GM12891 (cell line): ENCODE measurements at regions not wholly inside any gene's neighbourhood (a gene's known extent, or its start where the extent isn't known, plus 50 kb on each side); places are given as distances from the start of the nearest gene placed in this dataset.

Experiments
- POLR2A ChIP-seq: IDR thresholded peaks from 2 replicates; pipeline ENCODE4 v1.6.1; 2011; ENCODE audit warnings: low read depth, low read length, control low read depth
- POLR2AphosphoS5 ChIP-seq: IDR thresholded peaks from 2 replicates; pipeline ENCODE4 v1.6.1; 2011; ENCODE audit warnings: low read depth, low read length, control low read depth
- SPI1 ChIP-seq: IDR thresholded peaks from 2 replicates; pipeline ENCODE4 v1.6.1; 2011; ENCODE audit warnings: low read depth, low read length, control low read depth

DNA sequence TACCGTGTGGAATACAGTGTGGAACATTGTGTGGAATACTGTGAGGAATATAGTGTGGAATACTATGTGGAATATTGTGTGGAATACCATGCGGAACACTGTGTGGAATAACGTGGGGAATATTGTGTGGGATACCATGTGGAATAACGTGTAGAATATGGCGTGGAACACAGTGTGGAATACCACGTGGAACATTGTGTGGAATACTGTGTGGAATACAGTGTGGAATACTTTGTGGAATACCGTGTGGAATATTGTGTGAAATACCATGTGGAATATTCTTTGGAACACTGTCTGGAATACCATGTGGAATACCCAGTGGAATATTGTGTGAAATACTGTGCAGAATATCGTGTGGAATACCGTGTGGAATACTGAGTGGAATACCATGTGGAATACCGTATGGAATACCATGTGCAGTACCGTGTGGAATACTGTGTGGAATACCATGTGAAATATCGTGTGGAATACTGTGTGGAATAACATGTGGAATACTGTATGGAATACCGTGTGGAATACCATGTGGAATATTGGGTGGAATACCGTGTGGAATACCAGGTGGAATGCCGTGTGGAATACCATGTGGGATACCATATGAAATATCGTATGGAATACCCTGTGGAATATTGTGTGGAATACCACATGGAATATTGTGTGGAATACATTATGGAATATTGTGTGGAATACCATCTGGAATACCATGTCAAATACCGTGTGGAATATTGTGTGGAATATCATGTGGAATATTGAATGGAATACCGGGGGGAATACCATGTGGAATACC lies 133.1 kb upstream of the CHST15 start:
- TF ChIP-seq POLR2AphosphoS5 (no peak), POLR2A (no peak), SPI1 (no peak)
